Activated CD8-positive, alpha-beta T cell treated with anti-CD3 and anti-CD28 coated beads for 36 hours (primary cell): ENCODE measurements at regions not wholly inside any gene's neighbourhood (a gene's known extent, or its start where the extent isn't known, plus 50 kb on each side); places are given as distances from the start of the nearest gene placed in this dataset.

Experiments used
- ATAC-seq: fragments of 200-7000 bp; cut with Tn5 transposase; one replicate; pipeline ENCODE4 v1.10.0; 2021; ENCODE audit warnings: mild to moderate bottlenecking, moderate library complexity
- CTCF ChIA-PET: fragments of 350-600 bp; sonication (Branson Sonifier 250); formaldehyde crosslinking; loops from one replicate; lab custom pipeline; 2021; ENCODE audit warnings: antibody characterized with exemption; lab: Charles Lee
- POLR2A ChIA-PET: fragments of 350-600 bp; sonication (Branson Sonifier 250); formaldehyde crosslinking; loops from one replicate; lab custom pipeline; 2021; ENCODE audit warnings: antibody characterized with exemption; lab: Charles Lee
- DNase-seq: peaks from one replicate; pipeline ENCODE4 v3.0.0-alpha.2; 2020
- H3K27ac Mint-ChIP-seq: one replicate; pipeline ENCODE4 v1.8.0; 2021; ENCODE audit warnings: mild to moderate bottlenecking, mixed read lengths
- H3K27me3 Mint-ChIP-seq: one replicate; pipeline ENCODE4 v1.8.0; 2021; ENCODE audit warnings: mixed read lengths
- H3K36me3 Mint-ChIP-seq: one replicate; pipeline ENCODE4 v1.8.0; 2021; ENCODE audit warnings: low read depth, mixed read lengths
- H3K4me1 Mint-ChIP-seq: one replicate; pipeline ENCODE4 v1.8.0; 2021; ENCODE audit warnings: low read depth, mixed read lengths
- H3K4me3 Mint-ChIP-seq: one replicate; pipeline ENCODE4 v1.8.0; 2021; ENCODE audit warnings: mild to moderate bottlenecking, moderate library complexity, mixed read lengths
- H3K9me3 Mint-ChIP-seq: one replicate; pipeline ENCODE4 v1.8.0; 2021; ENCODE audit warnings: mixed read lengths
- CTCF ChIP-seq: fragments of 200-600 bp; IDR thresholded peaks from one replicate; pipeline ENCODE4 v1.8.0; 2022; ENCODE audit warnings: antibody characterized with exemption, mild to moderate bottlenecking
- intact Hi-C: fragments of 100-400 bp; cut with micrococcal nuclease; formaldehyde crosslinking; loops from one replicate; pipeline ENCODE4 v1.10.0; 2022

GRCh38 chr16:61042737-61043136 is 993.5 kb downstream of the CDH8 start:
- TF ChIP-seq CTCF = no peak
- H3K4me1 Mint-ChIP-seq = no peaks in the 10 kb centered on the region
- DNase-seq = no peak
- no peak overlapping the region for H3K27ac Mint-ChIP-seq
- POLR2A ChIA-PET = no interaction called here
- no peaks in the 10 kb centered on the region for H3K36me3 Mint-ChIP-seq
- peaks cover 23% of the 10 kb centered on the region for H3K9me3 Mint-ChIP-seq
- intact Hi-C loops = no loop called here
- no peak overlapping the region for H3K4me3 Mint-ChIP-seq
- no peak for ATAC-seq
- CTCF ChIA-PET = no interaction called here
- H3K27me3 Mint-ChIP-seq = no peaks in the 10 kb centered on the region

GRCh38 chr16:61030616-61031015 is 1005.6 kb downstream of the CDH8 start:
- H3K36me3 Mint-ChIP-seq = no peaks in the 10 kb centered on the region
- no peak overlapping the region for H3K4me3 Mint-ChIP-seq
- no peaks in the 10 kb centered on the region for H3K27me3 Mint-ChIP-seq
- no peak overlapping the region for H3K27ac Mint-ChIP-seq
- H3K9me3 Mint-ChIP-seq = peaks cover 25% of the 10 kb centered on the region
- no peaks in the 10 kb centered on the region for H3K4me1 Mint-ChIP-seq
- POLR2A ChIA-PET = no interaction called here
- intact Hi-C loops = no loop called here
- no peak for TF ChIP-seq CTCF
- CTCF ChIA-PET = no interaction called here
- ATAC-seq = no peak
- no peak for DNase-seq

- H3K4me1 Mint-ChIP-seq = no peaks in the 10 kb centered on the region
- DNase-seq (no peak), ATAC-seq (no peak)
- no peak overlapping the region for H3K27ac Mint-ChIP-seq
- intact Hi-C loops = no loop called here
- no peaks in the 10 kb centered on the region for H3K36me3 Mint-ChIP-seq
- no peak overlapping the region for H3K4me3 Mint-ChIP-seq
- TF ChIP-seq CTCF = no peak
- H3K27me3 Mint-ChIP-seq = no peaks in the 10 kb centered on the region
- H3K9me3 Mint-ChIP-seq = peaks cover 23% of the 10 kb centered on the region
- POLR2A ChIA-PET = no interaction called here
- CTCF ChIA-PET = no interaction called here
Measured at GRCh38 chr16:61024180-61024900, 1011.9 kb downstream of the CDH8 start.

- no peaks in the 10 kb centered on the region for H3K4me1 Mint-ChIP-seq
- H3K36me3 Mint-ChIP-seq = no peaks in the 10 kb centered on the region
- peaks cover 14% of the 10 kb centered on the region for H3K9me3 Mint-ChIP-seq
- intact Hi-C loops = no loop called here
- ATAC-seq (no peak), DNase-seq (no peak)
- ChIA-PET CTCF (no interaction called here), POLR2A (no interaction called here)
- TF ChIP-seq CTCF = no peak
- H3K27me3 Mint-ChIP-seq = no peaks in the 10 kb centered on the region
- H3K4me3 Mint-ChIP-seq = no peak overlapping the region
- H3K27ac Mint-ChIP-seq = no peak overlapping the region
Measured at GRCh38 chr16:61014869-61015268, 1021.4 kb downstream of the CDH8 start.

- H3K9me3 Mint-ChIP-seq = peaks cover 13% of the 10 kb centered on the region
- ChIA-PET CTCF (no interaction called here), POLR2A (interaction anchor here (0.7 kb wide), 1 partner anchor 466 kb away, joined by 3 read pairs; no protein-coding TSS in a partner anchor)
- H3K27me3 Mint-ChIP-seq = no peaks in the 10 kb centered on the region
- no peaks in the 10 kb centered on the region for H3K4me1 Mint-ChIP-seq
- ATAC-seq (no peak), DNase-seq (no peak)
- no peaks in the 10 kb centered on the region for H3K36me3 Mint-ChIP-seq
- H3K4me3 Mint-ChIP-seq = no peak overlapping the region
- no peak for TF ChIP-seq CTCF
- intact Hi-C loops = no loop called here
- no peak overlapping the region for H3K27ac Mint-ChIP-seq
Measured at GRCh38 chr16:61007694-61008093, 1028.5 kb downstream of the CDH8 start.
